ENCODE measurements at regions not wholly inside any gene's neighbourhood (a gene's known extent, or its start where the extent isn't known, plus 50 kb on each side); places are given as distances from the start of the nearest gene placed in this dataset.
"Not testable (repeated sequence)": the region's sequence is repeated elsewhere in the genome, so short reads cannot be mapped to it uniquely, and the experiment has no call there.

DNA sequence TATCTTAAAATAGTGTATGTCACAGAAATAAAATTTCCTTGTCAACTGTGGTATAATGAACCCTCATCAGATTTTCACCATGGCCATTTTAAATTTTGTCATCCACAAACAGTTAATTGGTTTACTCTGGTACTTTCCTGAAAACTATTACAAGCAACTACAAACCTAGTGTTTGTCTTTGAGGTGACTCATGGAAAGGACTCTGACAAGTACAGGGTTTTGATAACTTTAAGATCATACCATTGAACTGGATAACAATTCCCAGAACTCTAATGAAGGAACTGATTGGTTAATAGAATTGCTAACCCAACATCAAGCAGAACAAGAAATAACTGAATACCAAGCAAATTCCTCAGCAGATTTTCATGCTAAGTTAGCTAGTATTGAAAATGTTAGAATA, 237.7 kb upstream of the IPO5 start:
- ATAC-seq: no peak
- DNase-seq (ENCODE audit: low spot score): no peak

DNA sequence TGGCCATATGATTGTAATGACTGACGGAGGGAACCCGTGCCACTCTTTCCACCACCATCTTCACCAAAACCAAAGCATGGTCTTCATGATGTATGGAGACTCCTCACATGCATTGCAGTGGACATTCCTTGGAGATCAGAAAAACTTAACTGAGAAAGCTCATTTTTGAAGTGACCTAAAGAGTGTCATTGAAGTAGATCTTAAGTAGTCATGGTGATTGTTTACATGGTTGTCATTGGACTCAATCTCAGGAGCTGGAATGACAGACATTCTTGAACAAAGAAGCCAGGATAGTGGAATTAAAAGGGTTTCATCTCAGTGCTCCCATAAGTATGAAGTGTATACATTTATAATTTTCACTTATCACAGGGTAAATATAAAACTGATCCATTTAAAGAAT, 236.7 kb upstream of the IPO5 start:
- DNase-seq (ENCODE audit: low spot score) (no peak), ATAC-seq (no peak)

DNA sequence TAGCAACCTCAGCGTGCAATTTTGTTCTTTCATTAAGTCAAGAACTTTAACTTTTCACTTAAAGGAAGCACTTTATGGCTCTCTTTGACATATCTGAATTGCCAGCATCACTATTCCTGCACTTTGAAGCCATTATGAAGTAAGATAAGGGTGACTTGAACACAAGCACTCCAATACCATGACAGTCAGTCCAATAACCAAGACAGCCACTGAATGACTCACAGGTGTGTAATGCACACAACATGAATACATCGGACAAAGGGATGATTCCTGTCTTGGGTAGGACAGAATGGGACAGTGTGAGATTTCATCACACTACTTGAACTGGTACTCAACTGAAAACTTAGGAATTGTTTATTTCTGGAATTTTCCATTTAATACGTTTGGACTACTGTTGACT, 233.7 kb upstream of the IPO5 start:
- DNase-seq (ENCODE audit: low spot score) (no peak), ATAC-seq (no peak)

DNA sequence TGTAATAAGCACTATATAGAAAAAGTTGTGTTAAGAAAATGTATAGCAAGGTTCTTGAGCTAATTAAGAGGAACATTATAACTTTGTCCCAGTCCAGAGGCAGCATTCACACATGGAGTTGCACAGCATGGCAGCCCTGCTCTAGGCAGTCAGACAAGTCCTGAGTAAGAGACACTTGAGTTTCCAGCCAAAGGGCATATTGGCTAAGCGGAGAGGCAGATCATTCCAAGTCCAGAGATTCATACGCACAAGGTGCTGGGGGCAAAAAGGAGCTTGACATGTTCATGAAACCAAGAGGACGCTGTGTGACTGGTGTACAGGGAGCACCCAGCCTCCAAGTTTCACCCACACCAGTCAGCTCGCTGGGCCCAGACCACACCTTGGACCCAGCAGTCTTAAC, 232.6 kb upstream of the IPO5 start:
- DNase-seq (ENCODE audit: low spot score): no peak
- ATAC-seq: no peak

DNA sequence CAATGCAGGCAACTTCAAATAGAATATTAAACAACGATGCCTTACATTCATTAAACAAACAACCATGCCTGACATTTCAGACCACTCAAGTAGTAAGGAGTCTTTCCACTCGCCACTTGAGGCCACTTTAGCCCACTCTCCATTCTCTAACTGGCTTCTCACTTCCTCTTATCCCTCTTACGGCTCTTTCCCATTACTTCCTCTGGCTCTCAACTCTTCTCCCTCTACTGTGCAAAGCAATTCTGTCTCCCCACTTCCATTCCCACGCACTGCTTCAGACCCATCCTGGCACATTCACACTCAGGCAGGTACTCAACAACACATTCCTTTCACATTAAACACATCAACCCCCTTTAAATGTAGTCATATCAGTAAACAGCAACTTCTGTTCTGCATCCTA, 229.8 kb upstream of the IPO5 start:
- ATAC-seq: no peak
- DNase-seq (ENCODE audit: low spot score): no peak

DNA sequence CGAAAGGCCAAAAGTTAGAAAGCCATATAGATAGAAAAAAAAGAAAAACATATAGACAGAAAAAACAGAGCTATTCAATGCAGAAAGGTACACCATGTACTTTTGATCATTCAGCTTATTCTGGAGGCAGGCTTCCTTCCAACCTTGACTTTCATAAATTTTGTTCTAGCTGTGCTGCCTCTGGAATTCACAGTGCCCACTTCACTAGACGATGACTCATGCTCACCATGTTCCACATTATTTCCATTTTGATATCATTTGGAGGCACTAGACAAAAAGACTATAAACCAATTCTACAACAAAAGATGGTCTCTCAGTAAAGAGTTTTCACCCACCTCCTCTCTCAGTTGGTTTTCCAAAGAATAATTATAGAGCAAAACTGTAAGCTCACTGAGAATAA, 229.0 kb upstream of the IPO5 start:
- ATAC-seq: no peak

DNA sequence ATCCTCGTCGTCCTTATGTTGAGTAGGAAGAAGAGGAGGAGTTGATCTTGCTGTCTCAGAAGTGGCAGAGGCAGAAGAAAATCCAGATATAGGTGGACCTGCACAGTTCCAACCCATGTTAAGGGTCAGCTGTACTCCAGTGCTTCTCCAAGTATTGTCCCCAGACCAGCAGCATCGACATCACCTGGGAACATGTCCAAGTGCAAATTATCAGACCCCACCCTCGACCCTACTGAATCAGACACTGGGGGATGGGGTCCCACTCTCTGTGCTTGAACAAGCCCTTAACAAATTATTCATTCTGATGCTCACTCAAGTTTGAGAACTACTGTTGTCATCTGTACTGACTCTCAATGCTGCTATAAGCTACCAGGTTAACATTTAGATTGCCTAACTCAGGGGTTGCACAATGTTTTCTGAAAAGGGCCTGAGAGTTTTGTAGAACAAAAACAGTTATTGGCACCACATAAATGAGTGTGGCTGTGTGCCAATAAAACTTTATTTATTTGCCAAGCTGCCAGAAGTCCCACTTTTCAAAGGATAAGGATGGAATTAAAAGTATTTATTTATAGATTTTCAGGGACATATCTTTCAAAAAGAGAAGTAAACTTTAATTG, 226.7 kb upstream of the IPO5 start:
- ATAC-seq (peak; percentile 78), DNase-seq (ENCODE audit: low spot score) (no peak)

More for the DNA sequence above, 229.0 kb upstream of the IPO5 start:
- DNase-seq (ENCODE audit: low spot score): no peak

DNA sequence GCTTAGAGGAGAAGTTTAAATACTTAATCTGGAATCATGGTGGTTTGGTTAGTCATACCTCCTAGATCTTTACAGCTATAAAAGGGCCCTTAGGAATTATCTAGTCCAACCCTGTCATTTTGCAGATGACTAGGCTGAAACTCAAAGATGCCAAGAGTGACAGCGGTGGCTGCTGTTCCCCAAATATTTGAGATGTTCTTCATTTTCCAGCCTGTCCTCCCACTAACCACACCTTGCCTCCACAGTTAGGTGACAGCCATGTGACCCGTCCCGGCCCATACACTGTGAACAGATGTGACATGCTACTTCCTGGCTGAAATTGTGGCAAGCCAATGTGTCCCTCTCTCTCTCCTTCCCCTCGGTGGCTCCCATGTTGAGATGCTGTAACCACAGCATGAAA, 225.5 kb upstream of the IPO5 start:
- DNase-seq (ENCODE audit: low spot score) (no peak), ATAC-seq (no peak)

DNA sequence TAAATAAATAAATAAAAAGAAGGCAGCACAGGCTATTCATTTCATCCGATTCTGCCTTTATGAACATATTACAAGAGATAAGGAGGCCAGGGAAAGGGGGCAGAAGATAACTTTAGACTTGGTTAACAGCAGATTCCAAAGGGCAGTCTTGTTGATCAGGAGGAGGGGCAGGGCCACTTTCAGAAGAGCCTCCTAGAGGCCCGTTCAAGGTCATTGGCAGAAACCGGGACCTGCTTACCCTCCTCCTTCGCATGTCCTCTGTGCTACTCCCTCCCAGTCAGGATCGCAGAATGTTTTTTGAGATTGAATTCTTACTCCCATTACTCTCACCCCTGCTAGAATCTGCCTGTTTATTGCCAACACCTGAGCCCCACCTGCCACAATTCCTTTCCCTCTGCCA, 217.0 kb upstream of the IPO5 start:
- DNase-seq (ENCODE audit: low spot score) (no peak), ATAC-seq (no peak)

DNA sequence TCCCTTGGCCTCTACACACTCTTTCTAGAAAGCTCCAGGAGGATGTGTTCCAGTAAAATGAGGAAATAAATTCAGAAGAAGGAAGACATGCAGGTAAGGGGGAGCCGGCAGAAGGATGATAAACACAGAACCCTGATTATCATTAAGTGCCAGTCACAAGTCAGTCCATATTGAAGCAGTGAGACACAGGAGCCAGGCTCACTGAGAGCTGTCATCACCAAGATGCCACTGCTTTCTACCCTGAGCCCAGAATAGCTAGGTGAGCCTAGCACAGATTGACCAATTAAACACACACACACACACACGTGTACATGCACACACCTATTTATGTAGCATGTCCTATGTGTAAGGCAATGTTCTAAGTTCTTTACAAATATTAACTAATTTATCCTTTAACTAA, 211.4 kb upstream of the IPO5 start:
- no peak for DNase-seq (ENCODE audit: low spot score)
- no peak for ATAC-seq

DNA sequence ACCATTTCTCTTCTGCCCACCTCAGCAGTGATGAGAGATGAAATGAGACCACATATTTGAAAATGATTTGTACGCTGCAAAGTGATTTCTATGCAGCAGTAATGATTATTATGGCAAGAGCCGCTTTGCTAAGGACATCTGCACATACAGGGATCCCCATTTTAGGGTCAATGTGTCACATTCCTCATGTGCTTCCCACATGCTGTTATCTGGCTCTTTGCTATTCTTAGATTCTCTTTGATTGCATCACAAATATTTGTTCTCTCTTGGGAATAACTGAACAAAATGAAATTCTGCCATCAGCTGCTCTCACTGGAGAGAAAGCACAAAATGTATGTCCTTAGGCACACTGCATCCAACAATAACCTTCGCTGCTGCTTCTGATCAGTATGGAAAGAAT, 209.5 kb upstream of the IPO5 start:
- no peak for ATAC-seq
- DNase-seq (ENCODE audit: low spot score): no peak

DNA sequence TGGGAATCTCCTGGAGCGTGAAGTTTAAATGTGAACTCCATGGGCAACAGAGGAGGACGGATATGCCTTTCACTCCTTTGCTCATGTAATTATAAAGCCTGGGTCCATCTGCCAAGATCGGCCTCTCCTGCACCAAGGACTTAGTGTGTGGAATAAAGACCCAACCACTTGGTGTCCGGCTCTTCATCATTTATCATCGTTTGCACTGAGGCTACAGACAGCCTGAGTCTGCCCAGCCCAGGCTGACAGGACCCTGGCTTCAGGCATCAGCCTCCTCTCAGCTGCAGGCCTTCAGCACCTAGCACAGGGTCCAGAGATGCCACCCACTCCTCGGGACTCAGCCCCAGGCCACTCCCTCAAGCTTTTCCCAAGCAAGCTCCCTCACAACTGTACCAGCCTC, 206.8 kb upstream of the IPO5 start:
- no peak for DNase-seq (ENCODE audit: low spot score)

DNA sequence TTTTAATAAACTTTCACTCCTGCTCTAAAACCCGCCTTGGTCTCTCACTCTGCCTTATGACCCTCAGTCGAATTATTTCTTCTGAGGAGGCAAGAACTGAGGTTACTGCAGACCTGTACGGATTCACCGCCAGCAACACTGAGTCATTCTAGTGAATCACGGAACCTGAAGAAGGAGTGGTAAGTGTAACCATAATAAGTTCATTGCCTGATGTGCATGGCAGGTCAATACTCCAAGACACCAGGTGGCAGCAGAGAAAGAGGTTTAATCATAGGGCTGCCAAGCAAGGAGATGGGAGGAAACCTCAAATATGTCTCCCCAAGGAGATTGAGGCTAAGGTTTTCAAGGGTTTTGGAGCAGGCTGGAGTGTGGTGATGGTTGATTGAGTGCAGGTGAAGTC, 204.3 kb upstream of the IPO5 start:
- DNase-seq (ENCODE audit: low spot score): no peak
- ATAC-seq: no peak

More for the DNA sequence above, 206.8 kb upstream of the IPO5 start:
- no peak for ATAC-seq

DNA sequence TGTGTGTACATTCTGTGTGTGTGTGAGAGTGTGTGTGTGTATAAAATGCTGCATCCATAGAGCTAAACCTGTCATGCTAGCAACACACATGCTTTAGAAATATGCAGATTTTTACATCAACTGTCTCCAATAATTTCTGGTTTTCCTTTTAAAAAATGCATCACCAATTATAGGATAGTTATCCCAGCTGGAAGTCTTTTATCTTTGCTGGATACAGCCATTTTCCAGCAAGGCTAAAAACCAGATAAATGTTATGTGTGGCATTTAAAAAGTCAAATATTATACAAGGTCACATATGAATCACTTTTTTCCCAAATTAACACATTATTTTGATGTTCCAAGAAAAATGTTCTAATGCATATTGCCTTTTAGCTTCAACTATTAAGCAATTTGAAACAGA, 202.0 kb upstream of the IPO5 start:
- DNase-seq (ENCODE audit: low spot score): no peak

DNA sequence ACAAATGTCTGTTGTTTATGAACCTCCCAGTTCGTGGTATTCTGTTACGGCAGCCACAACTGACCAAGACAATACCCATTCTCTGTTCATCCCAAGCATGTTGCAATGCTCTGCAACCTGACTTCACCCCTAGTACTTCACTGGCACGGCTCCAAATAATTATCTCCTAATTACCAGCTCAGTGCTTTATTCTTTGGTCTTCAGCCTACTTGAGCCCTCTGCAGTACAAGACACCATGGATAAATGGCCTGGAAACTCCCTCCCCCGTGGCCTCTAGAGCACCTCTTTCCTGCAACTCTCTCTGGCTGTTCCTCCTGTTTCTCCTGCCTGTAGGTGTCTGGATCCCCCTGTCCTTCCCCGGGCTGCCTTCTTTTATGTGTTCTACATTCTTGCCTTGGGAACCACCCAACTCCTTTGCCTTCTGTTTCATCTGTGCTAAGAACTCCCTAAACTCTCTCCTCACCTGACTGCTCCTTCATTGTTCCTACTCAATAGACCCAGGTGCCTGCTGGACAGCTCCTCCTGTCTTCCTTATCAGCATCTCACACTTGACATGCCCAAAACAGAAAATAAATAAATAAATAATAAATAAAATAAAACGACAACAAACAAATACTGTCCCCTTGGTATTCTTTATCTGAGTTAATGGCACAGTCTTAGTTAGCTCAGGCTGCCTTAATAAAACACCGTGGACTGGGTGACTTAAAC, 200.4 kb upstream of the IPO5 start:
- ATAC-seq: no peak
- DNase-seq (ENCODE audit: low spot score): no peak

More for the DNA sequence above, 202.0 kb upstream of the IPO5 start:
- no peak for ATAC-seq

DNA sequence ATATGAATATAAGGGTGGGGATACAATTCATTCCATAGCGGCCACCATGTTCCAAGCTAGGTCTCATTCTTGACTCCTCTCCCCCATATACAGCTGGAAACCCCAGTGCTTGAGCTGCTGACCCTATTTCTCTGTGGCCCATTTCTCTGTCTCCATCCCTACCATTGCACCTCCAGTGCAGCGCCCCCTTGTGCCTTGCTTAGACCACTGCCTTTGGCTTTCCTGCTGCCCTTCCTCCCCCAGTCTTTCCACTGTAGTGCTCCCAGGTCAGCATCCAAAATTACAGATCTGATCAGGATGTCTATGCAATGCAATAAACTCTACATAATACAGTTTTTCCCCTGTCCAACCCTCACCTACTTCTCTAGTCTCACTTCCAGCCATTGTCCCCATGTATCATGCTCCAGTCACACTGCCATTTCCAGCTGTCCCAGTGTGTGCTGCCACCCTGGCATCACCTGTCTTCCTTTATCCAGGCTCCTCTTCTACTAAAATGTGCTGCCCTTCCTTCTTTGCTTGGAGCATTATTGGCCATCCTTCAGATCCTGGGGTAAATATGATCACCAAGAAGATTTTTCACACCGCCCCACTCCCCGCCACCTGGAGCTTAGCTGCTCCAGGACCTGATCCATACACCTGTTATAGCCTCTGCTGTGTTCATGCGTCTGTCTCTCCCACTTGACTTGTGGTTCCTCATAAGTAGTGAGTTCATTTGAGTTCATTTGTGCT, 199.4 kb upstream of the IPO5 start:
- DNase-seq (ENCODE audit: low spot score) (no peak), ATAC-seq (no peak)

DNA sequence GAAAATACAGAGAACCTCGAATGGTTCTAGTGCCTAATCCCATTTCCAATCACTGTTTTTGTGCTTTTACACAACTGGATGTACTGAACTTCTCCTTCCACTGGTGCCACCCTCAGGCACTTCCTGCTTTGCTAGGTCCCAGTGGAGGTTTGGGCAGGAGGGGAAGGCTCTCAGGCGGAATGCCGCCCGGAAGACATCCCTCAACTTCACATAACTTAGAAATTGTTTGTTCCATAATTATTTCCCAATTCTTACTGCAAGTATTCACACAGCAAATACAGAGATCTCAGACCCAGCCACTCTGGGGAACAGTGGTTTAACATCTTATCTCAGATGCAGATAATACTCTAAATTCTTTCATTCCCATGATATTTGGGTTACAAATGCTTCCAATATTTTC, 195.7 kb upstream of the IPO5 start:
- DNase-seq (ENCODE audit: low spot score): no peak
- ATAC-seq: no peak

DNA sequence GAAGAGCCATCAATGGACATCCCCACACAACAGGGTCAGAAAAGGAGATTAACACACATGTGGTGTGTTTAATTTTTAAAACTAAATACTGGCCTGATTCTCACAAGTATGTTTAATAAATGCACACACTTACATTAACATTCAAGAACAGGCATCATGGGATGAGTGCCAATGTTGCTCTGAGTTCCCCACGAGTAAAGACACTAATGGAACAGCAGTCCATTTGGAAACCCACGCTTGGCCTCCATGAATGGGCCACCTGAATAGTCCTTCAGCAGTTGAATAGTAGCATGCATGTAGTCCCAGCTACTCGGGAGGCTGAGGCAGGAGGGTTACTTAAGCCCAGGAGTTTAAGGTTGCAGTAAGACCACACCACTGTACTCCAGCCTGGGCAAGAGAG, 195.2 kb upstream of the IPO5 start:
- DNase-seq (ENCODE audit: low spot score) (no peak), ATAC-seq (no peak)

DNA sequence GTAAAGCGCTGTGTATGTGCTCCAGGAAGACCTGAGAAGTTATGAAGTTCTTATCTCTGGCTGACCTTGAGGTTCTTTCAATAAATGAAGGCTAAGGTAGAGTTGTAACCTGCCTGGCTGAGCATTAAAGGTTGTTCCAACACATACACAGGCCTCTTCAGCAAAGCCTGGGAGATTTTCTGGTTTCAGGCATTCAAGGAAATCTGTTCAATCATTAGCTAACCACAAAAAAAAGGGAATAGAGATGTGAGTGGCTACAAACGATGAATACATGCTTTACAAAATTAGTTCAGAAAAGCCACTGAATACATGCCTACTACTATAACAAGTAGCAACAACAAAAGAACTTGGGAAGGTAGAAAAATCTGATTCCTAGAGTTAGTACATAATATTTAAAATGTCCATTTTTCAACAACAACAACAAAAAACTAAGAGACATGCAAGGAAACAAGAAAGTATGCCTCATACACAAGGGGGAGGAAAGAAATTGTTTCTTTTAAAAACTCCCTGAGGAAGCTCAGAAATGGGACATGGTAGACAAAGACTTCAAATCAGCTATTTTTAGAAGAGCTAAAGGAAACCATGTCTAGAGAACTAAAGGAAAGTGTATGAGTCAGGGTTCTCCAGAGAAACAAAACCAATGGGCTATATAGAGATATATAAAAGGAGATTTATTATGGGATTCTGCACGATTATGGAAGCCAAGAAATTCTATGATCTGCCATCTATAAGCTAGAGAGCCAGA, 191.5 kb upstream of the IPO5 start:
- ATAC-seq: no peak
- DNase-seq (ENCODE audit: low spot score): no peak

DNA sequence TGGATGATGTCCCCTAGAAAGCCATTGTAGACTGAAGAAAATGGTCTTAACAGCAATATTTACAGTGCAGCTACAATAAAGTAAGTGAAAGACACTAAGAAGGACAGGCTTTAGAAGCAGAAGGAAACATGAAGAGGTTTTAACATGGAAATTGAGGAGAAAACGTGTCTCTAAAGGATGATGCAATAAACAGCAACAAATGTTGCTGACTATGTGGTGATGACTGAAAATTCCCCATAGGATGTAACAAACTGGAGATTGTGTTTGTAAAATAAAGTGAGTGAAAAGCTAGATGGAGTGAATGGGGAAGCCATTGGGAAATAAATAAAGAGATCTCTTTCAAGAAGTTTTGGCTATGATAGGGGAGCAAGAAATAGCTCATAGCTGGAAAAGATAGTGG, 186.7 kb upstream of the IPO5 start:
- DNase-seq (ENCODE audit: low spot score): no peak
- ATAC-seq: no peak

DNA sequence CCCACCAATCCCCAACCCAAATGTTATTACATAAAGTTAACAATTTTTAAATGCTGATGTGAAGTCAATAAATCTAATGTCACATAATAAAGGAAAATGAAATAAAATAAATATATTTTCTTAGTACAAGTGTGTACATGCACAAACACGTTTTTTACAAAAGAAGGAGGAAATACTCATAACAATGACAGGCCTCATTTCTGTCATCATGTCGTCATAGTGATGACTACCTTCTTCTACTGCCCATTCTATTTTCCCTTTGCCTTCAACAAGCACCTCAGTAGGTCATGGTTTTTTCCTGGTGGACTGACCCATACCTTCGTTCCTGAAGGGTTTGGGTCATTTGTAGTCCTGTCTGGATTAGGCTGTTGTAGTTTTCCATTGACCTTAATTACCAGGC, 185.3 kb upstream of the IPO5 start:
- DNase-seq (ENCODE audit: low spot score): no peak
- ATAC-seq: no peak

DNA sequence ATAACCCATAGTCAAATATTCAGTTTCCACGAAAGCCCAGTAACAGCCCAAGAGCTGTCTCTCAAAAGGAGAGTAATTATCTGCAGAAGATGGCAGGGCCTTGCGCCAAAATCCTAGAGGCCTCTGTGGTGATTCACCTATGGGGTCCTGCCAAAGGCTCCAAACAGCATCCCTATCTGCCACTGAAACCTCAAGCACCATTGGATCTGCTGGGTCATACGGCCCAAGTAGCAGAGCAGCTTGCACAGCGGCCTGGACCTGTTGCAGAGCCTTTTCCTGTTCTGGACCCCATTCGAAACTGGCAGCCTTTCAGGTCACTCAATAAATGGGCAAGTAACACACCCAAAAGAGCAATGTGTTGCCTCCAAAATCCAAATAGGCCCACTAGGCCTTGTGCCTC, 183.2 kb upstream of the IPO5 start:
- ATAC-seq; DNase-seq (ENCODE audit: low spot score): not testable (repeated sequence)
